Left lung (tissue), 4 donors: ENCODE measurements at regions not wholly inside any gene's neighbourhood (a gene's known extent, or its start where the extent isn't known, plus 50 kb on each side); places are given as distances from the start of the nearest gene placed in this dataset.

Source experiments
- ATAC-seq: fragments of 200-7000 bp; cut with Tn5 transposase; one replicate; pipeline ENCODE4 v1.9.1; 2020; ENCODE audit warnings: moderate library complexity
- DNase-seq, 4 donors: peaks; one replicate each; pipeline ENCODE4 v3.0.0-alpha.2; 2013 to 2020
- H3K27ac ChIP-seq, 2 donors: fragments of 200-600 bp; sonication (generic) in 1 of 2; one replicate each; pipeline versions ENCODE4 v1.5.0 to v1.8.0; 2020 to 2021
- H3K27me3 ChIP-seq, 2 donors: fragments of 200-600 bp; sonication (generic) in 1 of 2; one replicate each; pipeline versions ENCODE4 v1.5.0 to v1.8.0; 2020 to 2021
- H3K36me3 ChIP-seq, 2 donors: fragments of 200-600 bp; sonication (generic) in 1 of 2; one replicate each; pipeline versions ENCODE4 v1.5.0 to v1.8.0; 2020 to 2021
- H3K4me1 ChIP-seq, 2 donors: fragments of 200-600 bp; one replicate each; pipeline ENCODE4 v1.8.0; 2021
- H3K4me3 ChIP-seq, 2 donors: fragments of 200-600 bp; sonication (generic) in 1 of 2; one replicate each; pipeline versions ENCODE4 v1.5.0 to v1.8.0; 2020 to 2021; ENCODE audit warnings: mild to moderate bottlenecking in 1 of 2
- H3K9me3 ChIP-seq, 2 donors: fragments of 200-600 bp; sonication (generic) in 1 of 2; one replicate each; pipeline versions ENCODE4 v1.5.0 to v1.8.0; 2020 to 2021
- CTCF ChIP-seq, 2 donors: fragments of 200-600 bp; sonication (generic) in 1 of 2; IDR thresholded peaks; one replicate each; pipeline versions ENCODE4 v1.5.0 to v1.8.0; 2021; ENCODE audit warnings: antibody characterized with exemption in 2 of 2
- intact Hi-C, 2 donors: fragments of 100-400 bp; cut with DNase I; formaldehyde crosslinking; loops; one replicate each; pipeline versions ENCODE4 v1.11.2 to v1.14.2; 2022
- donor health status: DM: no; HTN: yes; CAD: no.
- donor health status: DM: no; HTN: no; CAD: no.

GRCh38 chr2:15058721-15059157 is 426.2 kb downstream of the LRATD1 start:
- no peak for TF ChIP-seq CTCF (IDR thresholded peaks at IDR 0.05)
- Histone ChIP-seq H3K27me3 (no peaks in the 10 kb centered on the region), H3K4me1 (no peaks in the 10 kb centered on the region), H3K36me3 (no peaks in the 10 kb centered on the region), H3K4me3 (no peak overlapping the region), H3K9me3 (peaks cover 0 to 2% of the 10 kb centered on the region in 2 donors), H3K27ac (no peak overlapping the region)
- no peak for DNase-seq
- intact Hi-C loops, result no loop called here
- ATAC-seq, result no peak

GRCh38 chr2:15059870-15060512 is 427.5 kb downstream of the LRATD1 start:
- H3K4me3 ChIP-seq, result no peak overlapping the region
- H3K27ac ChIP-seq, result no peak overlapping the region
- H3K4me1 ChIP-seq, result no peaks in the 10 kb centered on the region
- ATAC-seq (no peak), DNase-seq (no peak)
- TF ChIP-seq CTCF (IDR thresholded peaks at IDR 0.05), result no peak
- H3K27me3 ChIP-seq, result no peaks in the 10 kb centered on the region
- intact Hi-C loops, result no loop called here
- peaks cover 0 to 5% of the 10 kb centered on the region in 2 donors for H3K9me3 ChIP-seq
- H3K36me3 ChIP-seq, result no peaks in the 10 kb centered on the region

GRCh38 chr2:15061268-15061667 is 428.8 kb downstream of the LRATD1 start:
- no peak overlapping the region for H3K4me3 ChIP-seq
- H3K27ac ChIP-seq, result no peak overlapping the region
- no peaks in the 10 kb centered on the region for H3K36me3 ChIP-seq
- intact Hi-C loops, result no loop called here
- H3K9me3 ChIP-seq, result peaks cover 0 to 13% of the 10 kb centered on the region in 2 donors
- DNase-seq (no peak), ATAC-seq (no peak)
- no peaks in the 10 kb centered on the region for H3K27me3 ChIP-seq
- no peaks in the 10 kb centered on the region for H3K4me1 ChIP-seq
- no peak for TF ChIP-seq CTCF (IDR thresholded peaks at IDR 0.05)

- H3K4me1 ChIP-seq, result no peaks in the 10 kb centered on the region
- TF ChIP-seq CTCF (IDR thresholded peaks at IDR 0.05), result no peak
- H3K27ac ChIP-seq, result no peak overlapping the region
- ATAC-seq (no peak), DNase-seq (no peak)
- H3K36me3 ChIP-seq, result no peaks in the 10 kb centered on the region
- H3K27me3 ChIP-seq, result no peaks in the 10 kb centered on the region
- no peak overlapping the region for H3K4me3 ChIP-seq
- intact Hi-C loops, result no loop called here
- peaks cover 0 to 14% of the 10 kb centered on the region in 2 donors for H3K9me3 ChIP-seq
Measured at GRCh38 chr2:15066138-15066537, 433.6 kb downstream of the LRATD1 start.

- Histone ChIP-seq H3K27me3 (no peaks in the 10 kb centered on the region), H3K36me3 (no peaks in the 10 kb centered on the region), H3K27ac (no peak overlapping the region), H3K4me1 (no peaks in the 10 kb centered on the region), H3K9me3 (peaks cover 0 to 12% of the 10 kb centered on the region in 2 donors), H3K4me3 (no peak overlapping the region)
- intact Hi-C loops, result no loop called here
- no peak for TF ChIP-seq CTCF (IDR thresholded peaks at IDR 0.05)
- no peak for ATAC-seq
- no peak for DNase-seq
Measured at GRCh38 chr2:15069149-15069548, 436.6 kb downstream of the LRATD1 start.
